ENCODE measurements at regions not wholly inside any gene's neighbourhood (a gene's known extent, or its start where the extent isn't known, plus 50 kb on each side); places are given as distances from the start of the nearest gene placed in this dataset.

- no peak overlapping the region for H3K4me3 ChIP-seq
- H3K9me3 ChIP-seq, result no peaks in the 10 kb centered on the region
- H3K27ac ChIP-seq, result no peak overlapping the region
- no peak for ATAC-seq
- TF ChIP-seq CTCF (IDR thresholded peaks at IDR 0.05) (no peak), POLR2A (IDR thresholded peaks at IDR 0.05) (no peak), POLR2AphosphoS5 (IDR thresholded peaks at IDR 0.05) (no peak)
- no peaks in the 10 kb centered on the region for H3K36me3 ChIP-seq
- peaks cover 12% of the 10 kb centered on the region for H3K27me3 ChIP-seq
- H3K4me1 ChIP-seq, result no peaks in the 10 kb centered on the region
These were observed 171.1 kb downstream of the ABCC12 start for GRCh38 chr16:47984669-47985068.

DNA sequence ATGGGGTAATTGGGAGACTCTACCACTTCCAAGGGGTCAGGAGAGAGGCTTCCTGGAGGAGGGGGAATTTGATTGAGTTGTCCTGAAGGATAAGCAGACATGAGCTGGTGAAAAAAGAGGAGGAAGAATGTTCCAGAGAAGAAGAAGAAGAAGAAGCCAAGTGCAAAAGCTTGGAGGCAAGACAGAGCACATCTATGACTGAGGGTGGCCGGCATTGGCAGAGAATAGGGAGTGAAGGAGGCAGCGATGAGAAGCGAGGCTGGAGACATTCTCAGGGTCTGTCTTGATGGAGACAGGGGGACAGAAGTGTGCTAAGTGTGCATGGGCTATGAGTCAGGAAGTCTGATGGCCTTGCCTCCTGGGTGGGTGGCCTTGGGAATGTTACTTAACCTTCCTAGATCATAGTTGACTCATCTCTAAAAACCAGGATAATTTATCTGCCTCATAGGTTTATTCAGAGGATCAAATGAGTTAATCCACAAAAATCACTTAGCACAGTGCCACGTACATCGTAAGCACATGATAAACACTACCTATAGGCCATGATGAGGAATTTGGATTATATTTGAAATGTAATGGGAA, 171.7 kb downstream of the ABCC12 start:
- ATAC-seq, result no peak
- Histone ChIP-seq H3K4me3 (no peak overlapping the region), H3K9me3 (no peaks in the 10 kb centered on the region), H3K27me3 (peaks cover 14% of the 10 kb centered on the region), H3K27ac (no peak overlapping the region), H3K36me3 (no peaks in the 10 kb centered on the region), H3K4me1 (no peaks in the 10 kb centered on the region)
- 81 to 89% methylated on average over 3 to 5 of the region's 5 CpGs for WGBS, 2 donors (ENCODE audit: low coverage in 1 of 2)
- TF ChIP-seq CTCF (IDR thresholded peaks at IDR 0.05), result no peak
- TF ChIP-seq EP300 (IDR thresholded peaks at IDR 0.05), result no peak
- TF ChIP-seq POLR2A (IDR thresholded peaks at IDR 0.05), result no peak
- TF ChIP-seq POLR2AphosphoS5 (IDR thresholded peaks at IDR 0.05), result no peak

DNA sequence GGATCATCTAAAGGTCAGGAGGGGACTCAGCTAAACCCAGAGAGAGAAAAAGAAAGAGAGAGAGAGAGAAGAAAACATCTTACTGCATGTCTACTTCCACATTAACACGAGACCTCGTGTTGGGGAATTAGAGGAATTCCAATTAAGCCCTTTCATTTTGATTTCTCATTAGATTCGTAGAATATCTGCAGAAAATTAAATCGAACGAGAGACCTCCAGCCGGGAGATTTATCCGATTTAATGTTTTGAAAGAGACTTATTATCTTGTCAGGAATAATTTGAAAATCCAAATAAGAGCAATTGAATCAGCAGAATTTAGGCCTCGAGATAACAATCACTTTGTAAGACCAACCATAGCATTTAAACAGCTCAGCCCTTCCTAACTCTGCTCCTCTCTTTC, 175.6 kb downstream of the ABCC12 start:
- Histone ChIP-seq H3K36me3 (no peaks in the 10 kb centered on the region), H3K27me3 (peaks cover 14% of the 10 kb centered on the region), H3K4me1 (no peaks in the 10 kb centered on the region), H3K9me3 (no peaks in the 10 kb centered on the region), H3K4me3 (no peak overlapping the region), H3K27ac (no peak overlapping the region)
- 75 to 77% methylated on average over 7 to 8 of the region's 8 CpGs for WGBS, 2 donors (ENCODE audit: low coverage in 1 of 2)
- no peak for ATAC-seq
- TF ChIP-seq POLR2AphosphoS5 (IDR thresholded peaks at IDR 0.05) (no peak), CTCF (IDR thresholded peaks at IDR 0.05) (no peak), EP300 (IDR thresholded peaks at IDR 0.05) (no peak), POLR2A (IDR thresholded peaks at IDR 0.05) (no peak)

- Histone ChIP-seq H3K4me1 (no peaks in the 10 kb centered on the region), H3K27me3 (peaks cover 14% of the 10 kb centered on the region), H3K27ac (no peak overlapping the region), H3K9me3 (no peaks in the 10 kb centered on the region), H3K4me3 (no peak overlapping the region), H3K36me3 (no peaks in the 10 kb centered on the region)
- no peak for ATAC-seq
- TF ChIP-seq POLR2AphosphoS5 (IDR thresholded peaks at IDR 0.05), result no peak
- no peak for TF ChIP-seq EP300 (IDR thresholded peaks at IDR 0.05)
- TF ChIP-seq POLR2A (IDR thresholded peaks at IDR 0.05), result no peak
- no peak for TF ChIP-seq CTCF (IDR thresholded peaks at IDR 0.05)
- WGBS, 2 donors (ENCODE audit: low coverage in 1 of 2), result 53% methylated on average over 1 of the region's 1 CpG; no CpG with 5 or more reads in 1 of the 2 donors
These were observed 176.1 kb downstream of the ABCC12 start for GRCh38 chr16:47979616-47980182.

DNA sequence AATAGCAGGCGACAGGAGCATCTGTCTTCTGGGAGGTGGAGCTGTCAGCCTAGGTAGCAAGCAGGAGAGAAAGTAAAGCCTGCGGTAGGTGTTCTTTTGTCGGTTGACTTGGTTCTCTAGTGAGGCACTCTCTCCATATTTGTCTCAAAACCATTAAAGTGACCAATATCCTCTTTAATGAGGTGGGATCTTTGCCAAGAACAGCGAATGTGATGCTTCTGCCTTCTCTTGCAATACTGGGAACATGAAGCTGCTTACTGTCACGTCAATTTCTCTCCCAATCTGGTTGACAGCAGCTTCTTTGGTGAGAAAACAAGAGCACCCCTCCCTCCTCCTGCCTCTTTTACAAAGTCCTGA, 176.7 kb downstream of the ABCC12 start:
- no peak for TF ChIP-seq EP300 (IDR thresholded peaks at IDR 0.05)
- TF ChIP-seq POLR2AphosphoS5 (IDR thresholded peaks at IDR 0.05), result no peak
- no peak for TF ChIP-seq POLR2A (IDR thresholded peaks at IDR 0.05)
- TF ChIP-seq CTCF (IDR thresholded peaks at IDR 0.05), result no peak
- Histone ChIP-seq H3K36me3 (no peaks in the 10 kb centered on the region), H3K9me3 (no peaks in the 10 kb centered on the region), H3K4me1 (no peaks in the 10 kb centered on the region), H3K4me3 (no peak overlapping the region), H3K27me3 (peaks cover 13% of the 10 kb centered on the region), H3K27ac (no peak overlapping the region)
- ATAC-seq, result no peak
- 0 to 19% methylated on average over 1 to 5 of the region's 5 CpGs for WGBS, 2 donors (ENCODE audit: low coverage in 1 of 2)
